Body of pancreas (tissue), 1 donor: ENCODE measurements at regions not wholly inside any gene's neighbourhood (a gene's known extent, or its start where the extent isn't known, plus 50 kb on each side); places are given as distances from the start of the nearest gene placed in this dataset. TPM values are rescaled to one million over a fixed set of nuclear protein-coding genes. Genes with fewer than 3 reads are reported as not detected.

Source experiments
- small RNA-seq: library from RNA; depleted of rRNA; stranded (forward); fragments of <200 nt; gene quantifications from one replicate; pipeline ENCODE3, GENCODE V24; 2016

Small RNA genes in the stretch of these regions (small RNA-seq; reads per million reads assigned to genes)
- gene RN7SL705P, result not detected
